Lung (tissue), 11 donors: ENCODE measurements at regions not wholly inside any gene's neighbourhood (a gene's known extent, or its start where the extent isn't known, plus 50 kb on each side); places are given as distances from the start of the nearest gene placed in this dataset.

Experiments used
- ATAC-seq: fragments of 200-7000 bp; cut with Tn5 transposase; one replicate; pipeline ENCODE4 v1.9.1; 2020; ENCODE audit warnings: moderate number of reproducible peaks; ENCODE audit not compliant: insufficient read depth, low FRiP score
- DNase-seq, 3 donors: peaks; one replicate each; pipeline ENCODE4 v3.0.0-alpha.2; 2013 to 2017
- H3K27ac ChIP-seq, 2 donors: one replicate each; pipeline ENCODE4 v1.5.1; 2013; ENCODE audit warnings: mild to moderate bottlenecking in 2 of 2, moderate library complexity in 2 of 2, control low read depth in 1 of 2, inconsistent platforms in 1 of 2, low read depth in 1 of 2, low read length in 1 of 2
- H3K27me3 ChIP-seq, 3 donors: one replicate each; pipeline ENCODE4 v1.5.1; 2013; ENCODE audit warnings: low read length in 2 of 3; ENCODE audit not compliant: control insufficient read depth in 3 of 3, insufficient read depth in 3 of 3
- H3K36me3 ChIP-seq, 4 donors: one replicate each; pipeline ENCODE4 v1.5.1; 2013; ENCODE audit warnings: low read length in 4 of 4, mild to moderate bottlenecking in 1 of 4, moderate library complexity in 1 of 4; ENCODE audit not compliant: control insufficient read depth in 4 of 4, insufficient read depth in 4 of 4
- H3K4me1 ChIP-seq, 5 donors: one replicate each; pipeline ENCODE4 v1.5.1; 2013; ENCODE audit warnings: low read length in 5 of 5, mild to moderate bottlenecking in 2 of 5, moderate library complexity in 1 of 5; ENCODE audit not compliant: control insufficient read depth in 5 of 5, insufficient read depth in 5 of 5
- H3K4me3 ChIP-seq: one replicate; pipeline ENCODE4 v1.5.1; 2013; ENCODE audit warnings: mild to moderate bottlenecking, control low read depth, moderate library complexity
- H3K9ac ChIP-seq, 2 donors: one replicate each; pipeline ENCODE4 v1.5.1; 2013; ENCODE audit warnings: low read length in 2 of 2, control low read depth in 1 of 2; ENCODE audit not compliant: insufficient read depth in 1 of 2
- H3K9me3 ChIP-seq, 4 donors: one replicate each; pipeline ENCODE4 v1.5.1; 2013; ENCODE audit warnings: low read length in 3 of 4, mild to moderate bottlenecking in 1 of 4, moderate library complexity in 1 of 4; ENCODE audit not compliant: control insufficient read depth in 4 of 4, insufficient read depth in 3 of 4
- CTCF ChIP-seq: IDR thresholded peaks from 2 replicates; pipeline ENCODE4 v1.5.1; 2012; ENCODE audit warnings: mild to moderate bottlenecking; ENCODE audit errors: control extremely low read depth, extremely low read depth
- WGBS, 2 donors: extraction: QIAGEN DNeasy Blood & Tissue Kit; methylation state at CpG; one replicate each; pipeline ENCODE4 v1.1.7; 2013; 5-methylcytosine and 5-hydroxymethylcytosine counted together
- donor health status: control.
- donor health status: control.
- donor health status: Bipolar disorder and iron deficiency.
- donor health status: healthy.
- donor health status: DM: yes; HTN: yes; CAD: no.

GRCh38 chr18:71022389-71022788 lies 733.5 kb downstream of the SOCS6 start:
- no peak overlapping the region for H3K4me3 ChIP-seq
- ATAC-seq = no peak

GRCh38 chr18:71021030-71021362 lies 732.2 kb downstream of the SOCS6 start:
- Histone ChIP-seq H3K27ac (no peak overlapping the region), H3K9me3 (no peaks in the 10 kb centered on the region), H3K4me1 (no peaks in the 10 kb centered on the region), H3K36me3 (no peaks in the 10 kb centered on the region), H3K9ac (no peak overlapping the region), H3K4me3 (no peak overlapping the region), H3K27me3 (no peaks in the 10 kb centered on the region)
- no peak for ATAC-seq
- TF ChIP-seq CTCF = no peak
- no peak for DNase-seq
- WGBS, 2 donors = 97 to 98% methylated on average over 2 of the region's 2 CpGs

More at GRCh38 chr18:71022389-71022788, 733.5 kb downstream of the SOCS6 start:
- no peaks in the 10 kb centered on the region for H3K4me1 ChIP-seq
- no peaks in the 10 kb centered on the region for H3K9me3 ChIP-seq
- H3K27ac ChIP-seq = no peak overlapping the region
- 70 to 81% methylated on average over 1 of the region's 1 CpG for WGBS, 2 donors
- DNase-seq = no peak
- no peaks in the 10 kb centered on the region for H3K27me3 ChIP-seq
- no peak overlapping the region for H3K9ac ChIP-seq
- TF ChIP-seq CTCF = no peak
- H3K36me3 ChIP-seq = no peaks in the 10 kb centered on the region

- ATAC-seq (no peak), DNase-seq (no peak)
- Histone ChIP-seq H3K4me1 (no peaks in the 10 kb centered on the region), H3K27me3 (no peaks in the 10 kb centered on the region), H3K9ac (no peak overlapping the region), H3K4me3 (no peak overlapping the region), H3K36me3 (no peaks in the 10 kb centered on the region), H3K27ac (no peak overlapping the region), H3K9me3 (no peaks in the 10 kb centered on the region)
- TF ChIP-seq CTCF = no peak
- 81 to 85% methylated on average over 3 of the region's 3 CpGs for WGBS, 2 donors
Observed at GRCh38 chr18:71020342-71021029, 731.6 kb downstream of the SOCS6 start.

GRCh38 chr18:71018816-71019215 lies 730.0 kb downstream of the SOCS6 start:
- ATAC-seq = no peak

More at GRCh38 chr18:71018816-71019215, 730.0 kb downstream of the SOCS6 start:
- Histone ChIP-seq H3K27me3 (no peaks in the 10 kb centered on the region), H3K27ac (no peak overlapping the region), H3K9me3 (peaks cover 0 to 2% (median 0%) of the 10 kb centered on the region in 4 donors), H3K36me3 (no peaks in the 10 kb centered on the region), H3K4me3 (no peak overlapping the region), H3K4me1 (no peaks in the 10 kb centered on the region), H3K9ac (no peak overlapping the region)
- no peak for TF ChIP-seq CTCF
- no peak for DNase-seq
